Stimulated activated CD4-positive, alpha-beta T cell treated with anti-CD3 and anti-CD28 coated beads, Interleukin-1b, Interleukin-23, amount 100 ng/mL, for 4 hours (primary cell): ENCODE measurements at regions not wholly inside any gene's neighbourhood (a gene's known extent, or its start where the extent isn't known, plus 50 kb on each side); places are given as distances from the start of the nearest gene placed in this dataset.
A peak's percentile ranks its signal among the peaks of the same experiment; 100 is the strongest.
"Not testable (repeated sequence)": the region's sequence is repeated elsewhere in the genome, so short reads cannot be mapped to it uniquely, and the experiment has no call there.

Experiments used
- DNase-seq, 2 donors: peaks; one replicate each; pipeline ENCODE4 v3.0.0-alpha.2; 2020; ENCODE audit warnings: low read depth in 2 of 2

DNA sequence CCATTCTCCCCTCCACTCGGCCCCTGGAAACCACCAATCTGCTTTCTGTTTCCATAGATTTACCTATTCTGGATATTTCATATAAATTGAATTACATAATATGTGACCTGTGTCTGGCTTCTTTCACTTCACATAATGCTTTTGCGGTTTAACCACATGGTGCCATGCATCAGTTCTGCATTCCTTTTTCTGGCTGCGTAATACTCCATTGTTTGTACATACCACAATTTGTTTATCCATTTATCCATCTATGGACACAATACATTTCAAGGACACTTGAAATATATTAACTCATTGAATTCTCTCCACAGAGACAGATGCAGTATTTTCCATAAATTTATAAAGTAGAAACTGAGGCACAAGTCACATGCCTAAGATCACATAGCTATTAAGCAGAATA lies 110.3 kb upstream of the ETV6 start:
- DNase-seq = no peak

DNA sequence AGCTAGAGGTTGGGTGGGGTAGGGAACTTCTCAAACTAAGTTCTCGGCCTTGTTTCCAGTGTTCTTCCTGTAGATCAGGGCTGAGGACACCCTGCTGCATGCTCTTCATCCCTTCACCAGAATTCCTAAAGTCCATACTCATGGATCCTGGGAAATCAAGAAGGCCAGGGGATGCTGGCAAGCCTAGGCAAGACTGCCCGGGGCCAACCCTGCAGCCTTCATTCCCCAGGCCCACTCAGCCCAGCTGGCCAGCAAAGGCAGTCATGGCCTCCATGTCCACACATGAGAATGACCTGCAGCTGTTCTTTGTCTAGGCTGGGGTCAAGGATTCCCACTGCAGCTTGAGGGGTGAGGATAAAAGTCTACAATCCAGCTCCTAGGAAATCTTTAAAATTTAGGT lies 109.3 kb upstream of the ETV6 start:
- no peak for DNase-seq

DNA sequence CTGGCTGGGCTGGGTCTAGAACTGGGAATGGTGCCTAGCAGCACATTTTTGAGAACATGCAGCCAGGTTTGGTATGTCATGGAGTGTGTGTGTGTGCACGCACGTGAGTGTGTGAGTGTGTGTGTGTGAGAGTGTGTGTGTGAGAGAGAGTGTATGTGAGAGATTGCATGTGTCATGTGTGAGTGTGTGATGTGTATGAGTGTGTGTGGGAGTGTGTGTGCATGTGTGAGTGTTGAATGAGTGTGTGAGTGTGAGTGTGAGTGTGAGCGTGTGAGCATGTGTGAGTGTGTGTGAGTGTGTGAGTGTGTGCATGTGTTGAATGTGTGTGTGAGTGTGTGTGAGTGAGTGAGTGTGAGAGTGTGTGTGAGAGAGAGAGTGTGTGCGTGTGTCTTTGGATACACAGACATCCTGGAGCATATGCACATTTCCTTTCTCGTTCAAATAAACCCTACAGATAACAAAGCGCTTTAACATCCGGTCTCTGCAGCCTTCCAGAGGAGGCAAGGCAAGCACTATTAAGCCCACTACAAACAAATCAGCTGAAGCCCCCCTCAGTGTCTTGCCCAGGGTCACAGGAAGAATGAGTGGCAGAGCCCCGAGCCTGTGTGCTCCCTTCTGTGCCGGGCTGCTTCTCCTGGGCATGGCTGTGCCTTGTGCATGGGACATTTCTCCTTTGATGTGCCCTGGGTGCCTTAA lies 108.7 kb upstream of the ETV6 start:
- DNase-seq = no peak

DNA sequence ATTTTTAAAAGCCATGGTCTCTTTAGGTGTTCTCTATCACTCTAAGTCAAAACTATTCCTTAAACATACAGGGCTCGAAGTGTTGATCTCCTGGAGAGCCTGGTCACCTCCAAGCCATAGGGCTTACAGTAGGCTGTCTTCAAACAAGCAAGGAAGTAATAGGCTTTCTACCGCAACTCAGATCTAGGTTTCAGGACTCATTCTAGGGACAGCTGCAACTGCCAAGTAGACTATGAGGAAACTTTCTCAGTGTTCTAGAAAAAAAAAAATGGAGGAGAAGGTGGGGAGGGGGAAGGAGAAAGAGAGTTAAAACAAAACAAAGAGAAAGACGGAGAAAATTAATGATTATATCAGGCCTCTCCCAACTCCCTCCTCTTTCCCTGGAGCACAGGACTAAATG lies 106.9 kb upstream of the ETV6 start:
- DNase-seq = no peak

DNA sequence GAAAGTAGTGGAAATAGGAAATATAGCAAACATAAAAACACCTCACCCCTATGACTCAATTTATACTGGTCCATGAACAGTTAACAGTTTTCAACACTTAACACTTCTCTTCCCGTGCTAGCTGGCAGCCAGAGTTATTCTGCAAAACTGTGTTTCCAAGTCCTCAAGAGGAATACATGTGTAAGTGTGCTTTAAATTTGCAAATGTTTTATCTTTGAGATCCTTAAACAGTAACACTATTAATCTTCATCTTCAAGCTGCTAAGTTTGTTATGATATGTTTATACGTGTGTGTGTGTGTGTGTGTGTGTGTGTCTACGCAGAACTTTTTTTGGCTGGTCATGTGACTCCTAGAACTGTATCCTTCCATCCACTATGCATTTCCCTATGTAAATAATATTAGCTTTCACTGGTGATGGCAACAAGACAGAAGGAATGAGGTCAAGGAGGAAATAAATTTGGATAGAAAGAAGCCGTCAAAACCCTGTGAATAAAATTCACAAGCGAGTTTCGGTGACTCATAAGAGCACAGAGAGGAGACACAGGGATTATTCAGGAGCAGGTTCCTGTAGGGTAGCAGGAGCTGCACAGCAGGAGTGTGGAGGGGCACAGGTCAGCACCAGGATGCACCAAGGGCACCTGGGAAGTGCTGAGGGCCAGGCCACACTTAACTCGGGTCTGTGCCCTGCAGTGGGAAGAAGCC lies 105.9 kb upstream of the ETV6 start:
- no peak for DNase-seq

DNA sequence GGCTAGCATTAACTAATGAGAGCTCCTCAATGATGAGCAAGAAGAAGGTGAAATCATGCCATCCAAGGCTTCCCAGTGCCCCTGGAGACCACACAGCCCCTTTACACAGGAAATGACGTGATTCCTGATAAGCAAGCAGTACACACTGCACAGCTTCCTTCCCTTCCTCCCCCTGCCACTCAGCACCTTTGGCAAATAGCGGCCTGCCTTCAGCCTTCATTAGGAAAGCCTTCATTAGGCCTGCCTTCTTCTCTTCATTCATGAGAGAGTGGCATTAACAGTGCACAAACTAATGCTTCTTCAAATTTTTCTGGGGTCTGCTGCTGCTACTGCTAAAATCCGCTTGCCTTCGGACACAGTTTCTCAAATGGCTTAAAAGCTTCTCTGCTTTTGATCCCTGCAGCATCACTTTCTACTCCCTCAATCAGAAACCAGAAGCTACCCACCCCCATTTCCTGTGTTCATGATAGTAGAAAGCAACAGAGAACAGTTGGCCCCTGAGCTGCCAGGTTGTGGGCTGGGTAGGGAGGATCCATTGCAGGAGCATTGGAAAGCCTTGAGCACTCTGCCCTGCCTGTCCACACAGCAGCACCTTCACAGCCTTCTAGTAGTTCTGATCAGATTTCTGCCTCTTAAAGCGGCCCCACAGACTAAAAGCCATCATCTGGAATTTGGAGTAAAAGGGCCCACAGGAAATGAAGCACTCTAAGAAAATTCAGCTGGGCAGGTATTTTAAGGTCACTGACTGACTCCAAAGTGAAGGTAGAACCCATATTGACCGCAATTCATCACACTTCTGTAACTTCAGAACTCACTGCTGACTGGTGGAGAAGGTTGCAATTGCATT lies 103.8 kb upstream of the ETV6 start:
- peak in 1 of 2 donors; percentile 17 for DNase-seq

DNA sequence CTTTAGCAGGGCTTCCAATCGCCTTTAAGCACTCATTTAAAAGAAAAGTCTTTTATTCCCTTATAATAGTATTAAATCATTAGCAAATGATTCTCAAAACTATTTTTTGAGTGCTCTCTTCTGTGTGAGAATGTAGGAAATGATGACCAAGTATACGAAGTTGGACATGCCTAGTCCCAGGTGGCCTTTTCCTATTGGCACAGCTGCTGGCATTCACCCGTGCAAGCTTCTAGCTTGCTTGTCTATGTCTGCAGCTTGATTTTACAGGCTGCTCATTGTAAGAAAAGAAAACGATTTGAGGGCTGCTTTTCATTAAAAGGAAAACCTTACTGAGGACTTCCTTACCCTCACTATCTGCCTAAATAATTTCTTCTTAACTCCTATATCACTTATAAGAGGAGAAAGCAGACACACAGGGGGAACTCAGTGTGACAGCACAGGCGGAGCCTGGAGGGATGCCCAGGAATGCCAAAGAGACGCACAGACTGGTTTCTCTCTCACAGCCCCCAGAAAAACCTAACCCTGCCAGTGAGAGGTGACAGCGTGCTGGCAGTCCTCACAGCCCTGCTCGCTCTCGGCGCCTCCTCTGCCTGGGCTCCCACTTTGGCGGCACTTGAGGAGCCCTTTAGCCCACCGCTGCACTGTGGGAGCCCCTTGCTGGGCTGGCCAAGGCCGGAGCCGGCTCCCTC lies 102.7 kb upstream of the ETV6 start:
- not testable (repeated sequence) for DNase-seq

DNA sequence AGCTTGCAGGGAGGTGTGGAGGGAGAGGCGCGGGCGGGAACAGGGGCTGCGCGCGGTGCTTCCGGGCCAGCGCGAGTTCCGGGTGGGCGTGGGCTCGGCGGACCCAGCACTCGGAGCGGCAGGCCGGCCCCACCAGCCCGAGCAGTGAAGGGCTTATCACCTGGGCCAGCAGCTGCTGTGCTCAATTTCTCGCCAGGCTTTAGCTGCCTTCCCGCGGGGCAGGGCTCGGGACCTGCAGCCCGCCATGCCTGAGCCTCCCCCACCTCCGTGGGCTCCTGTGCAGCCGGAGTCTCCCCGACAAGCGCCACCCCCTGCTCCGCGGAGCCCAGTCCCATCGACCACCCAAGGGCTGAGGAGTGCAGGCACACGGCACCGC lies 102.2 kb upstream of the ETV6 start:
- DNase-seq = peak in 1 of 2 donors; percentile 11

DNA sequence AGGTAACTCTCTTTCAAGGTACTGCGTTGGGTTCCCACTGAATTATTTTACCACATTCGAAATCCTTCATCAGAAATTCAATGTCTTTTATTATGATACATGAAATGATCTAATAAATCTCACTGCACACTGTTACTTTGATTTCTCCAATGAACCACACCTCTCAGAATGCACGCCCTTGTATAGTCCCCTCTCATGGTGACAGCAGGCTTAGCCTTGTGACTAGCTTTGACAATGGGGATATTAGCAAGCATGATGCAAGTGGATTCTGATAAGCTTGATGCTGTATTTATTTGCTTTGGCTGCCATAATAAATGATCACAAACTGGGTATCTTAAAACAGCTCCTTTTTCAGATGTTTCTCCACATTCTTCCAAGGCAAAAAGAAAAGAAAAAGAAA lies 100.4 kb upstream of the ETV6 start:
- no peak for DNase-seq

DNA sequence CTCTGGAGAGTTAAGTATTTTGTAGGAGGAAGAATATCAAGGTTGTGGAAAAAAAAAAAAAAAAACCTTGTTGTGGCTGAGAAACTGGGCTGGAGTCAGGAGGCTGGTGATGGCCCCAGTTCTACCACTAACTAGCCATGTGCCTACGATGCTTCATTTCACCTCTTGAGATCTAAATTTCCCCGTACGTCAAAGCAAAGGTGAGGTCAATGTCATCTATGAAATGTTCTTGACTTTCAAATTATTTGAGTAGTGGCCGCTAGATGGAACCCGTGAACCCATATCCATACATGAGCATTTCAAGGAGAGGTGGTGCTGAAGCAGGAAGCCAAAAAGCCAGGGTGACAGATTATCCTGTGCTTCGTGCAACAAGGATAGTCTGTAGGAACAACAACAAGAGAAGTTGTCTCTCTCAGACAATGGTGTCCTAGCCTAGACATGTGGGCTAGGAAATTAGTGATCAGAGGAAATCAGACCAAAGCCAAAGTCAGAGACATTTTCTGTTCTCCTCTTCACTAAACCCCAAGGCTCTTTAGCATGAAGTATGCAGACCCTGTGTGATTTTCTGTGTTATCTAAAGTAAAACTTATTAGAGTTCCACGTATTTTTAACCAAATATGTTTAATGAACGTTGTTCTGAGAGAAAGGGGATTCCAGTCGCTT lies 95.5 kb upstream of the ETV6 start:
- DNase-seq = peak in 1 of 2 donors; percentile 34

DNA sequence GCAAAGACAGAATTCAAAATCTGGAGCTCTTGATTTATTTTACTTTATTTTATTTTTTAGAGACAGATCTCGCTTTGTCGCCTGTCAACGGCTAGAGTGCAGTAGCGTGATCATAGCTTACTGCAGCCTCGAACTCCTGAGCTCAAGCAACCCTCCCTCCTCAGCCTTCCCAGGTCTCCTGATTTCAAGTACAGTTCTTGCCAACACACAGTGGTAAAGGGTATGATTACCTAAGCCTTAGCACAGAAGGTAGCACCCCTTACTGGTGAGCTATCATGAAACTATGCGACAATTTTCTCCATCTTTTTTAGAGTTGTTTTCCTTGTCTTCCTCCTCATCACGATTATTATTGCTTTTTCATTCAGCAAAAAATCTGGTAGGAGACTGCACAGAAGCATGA lies 94.3 kb upstream of the ETV6 start:
- DNase-seq = no peak

DNA sequence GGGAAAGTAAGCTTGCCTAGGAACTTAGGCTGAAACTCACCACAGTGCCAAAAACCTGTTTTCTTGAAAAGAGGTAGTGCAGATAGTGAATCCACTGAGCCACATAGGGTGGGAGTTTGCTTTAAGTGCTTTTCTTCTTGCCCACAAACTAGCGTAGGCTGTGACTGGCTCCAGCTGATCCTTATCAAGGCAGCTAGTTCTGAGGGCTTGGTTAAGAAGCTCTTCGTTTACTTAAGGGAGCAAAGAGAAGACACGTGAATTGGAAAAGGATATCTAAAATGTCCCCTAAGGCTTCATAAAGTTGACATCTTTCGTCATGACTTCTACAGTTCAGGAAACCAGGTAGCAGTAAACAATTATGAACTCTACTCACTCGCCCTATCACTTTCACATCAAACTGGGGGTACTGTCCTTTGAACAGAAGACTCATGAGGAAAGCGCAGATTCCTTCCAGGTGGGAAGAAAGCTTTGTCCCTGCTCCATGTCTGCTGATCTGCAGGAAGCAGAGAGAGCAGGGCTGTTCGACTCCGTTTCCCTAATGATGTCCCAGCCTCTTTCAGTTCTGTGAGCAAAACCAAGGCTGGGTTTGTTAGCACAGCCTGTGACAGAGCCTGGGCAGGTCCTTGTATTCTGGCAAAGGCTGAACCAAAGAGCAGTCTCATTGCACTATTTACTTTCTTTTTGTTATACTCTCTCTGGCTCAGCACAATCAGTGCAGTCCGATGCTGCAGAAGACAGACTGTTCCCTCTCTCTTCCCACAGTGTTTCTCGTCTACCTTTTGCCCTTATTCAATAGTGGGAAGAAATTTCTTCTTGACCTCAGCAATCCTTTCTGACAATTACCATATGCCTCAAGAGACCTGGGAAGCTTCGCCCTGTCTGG lies 93.5 kb upstream of the ETV6 start:
- no peak for DNase-seq

DNA sequence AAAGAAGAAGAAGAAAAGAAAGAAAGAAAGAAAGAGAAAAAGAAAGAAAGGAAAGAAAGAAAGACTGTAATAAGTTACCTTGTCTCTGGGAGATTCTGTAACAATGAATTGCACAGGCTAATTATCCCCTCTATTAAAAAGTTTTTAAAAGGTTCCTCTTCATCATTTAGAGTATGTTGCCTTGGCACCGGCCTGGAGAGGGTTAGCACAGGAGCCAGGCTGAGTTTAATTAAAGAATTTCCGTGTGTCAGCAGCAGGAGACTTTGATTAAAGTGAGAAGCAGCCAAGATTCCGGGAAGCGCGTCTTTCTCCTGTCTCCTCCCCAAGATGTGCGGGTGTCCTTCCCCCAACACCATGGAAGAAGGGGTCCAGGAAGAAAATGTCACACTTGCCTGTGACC lies 92.8 kb upstream of the ETV6 start:
- DNase-seq = no peak

DNA sequence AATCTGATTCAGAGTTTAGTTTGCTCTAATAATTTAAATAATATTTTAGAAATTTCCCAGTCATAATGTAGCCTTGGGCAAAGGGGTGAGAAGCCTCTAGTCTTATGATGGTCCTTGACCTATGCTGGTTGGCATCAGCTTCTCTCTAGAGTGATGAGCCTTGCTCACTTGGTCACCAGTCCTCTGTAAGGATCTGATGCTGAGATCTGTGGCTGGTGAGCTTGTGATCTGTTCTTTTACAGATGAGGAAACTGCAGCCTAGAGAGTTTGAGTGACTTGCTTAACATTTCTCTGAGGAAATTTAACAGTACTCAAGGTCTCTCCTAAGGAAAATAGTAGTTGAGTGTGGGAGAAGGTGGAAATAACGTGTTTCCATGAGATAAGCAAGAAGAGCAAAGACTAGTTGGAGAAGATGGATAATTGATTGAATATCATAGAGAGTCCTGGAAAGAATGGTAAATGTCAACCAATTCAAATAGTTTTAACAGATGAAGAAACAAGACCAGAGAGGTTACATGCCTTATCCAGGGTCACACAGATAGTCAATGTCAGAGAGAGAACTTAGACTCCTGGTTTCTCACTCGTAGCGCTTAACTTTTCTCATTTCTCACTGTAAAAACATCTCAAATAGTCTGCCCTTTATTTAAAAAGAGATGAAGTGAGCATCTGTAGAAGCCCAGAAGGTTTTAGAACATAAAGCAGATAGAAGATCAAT lies 89.7 kb upstream of the ETV6 start:
- DNase-seq = no peak

DNA sequence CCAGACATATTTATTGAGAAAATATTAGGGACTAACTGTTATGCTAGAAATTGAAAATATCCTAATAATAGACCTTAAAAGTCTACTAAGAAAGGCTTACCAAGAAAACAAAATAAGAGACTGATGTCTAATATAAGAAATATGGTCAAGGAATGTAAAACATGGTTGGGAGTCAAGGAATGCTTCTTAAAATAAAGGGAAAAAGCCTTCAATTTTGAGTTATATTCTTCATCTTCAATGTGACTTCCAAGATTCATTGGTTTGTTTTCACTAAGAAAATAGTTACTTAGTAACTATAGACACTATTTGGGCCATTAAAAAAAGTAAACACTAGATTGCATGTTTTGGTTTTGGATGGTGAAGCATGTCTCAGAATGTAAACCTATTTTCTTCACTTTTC lies 88.1 kb upstream of the ETV6 start:
- DNase-seq = no peak

DNA sequence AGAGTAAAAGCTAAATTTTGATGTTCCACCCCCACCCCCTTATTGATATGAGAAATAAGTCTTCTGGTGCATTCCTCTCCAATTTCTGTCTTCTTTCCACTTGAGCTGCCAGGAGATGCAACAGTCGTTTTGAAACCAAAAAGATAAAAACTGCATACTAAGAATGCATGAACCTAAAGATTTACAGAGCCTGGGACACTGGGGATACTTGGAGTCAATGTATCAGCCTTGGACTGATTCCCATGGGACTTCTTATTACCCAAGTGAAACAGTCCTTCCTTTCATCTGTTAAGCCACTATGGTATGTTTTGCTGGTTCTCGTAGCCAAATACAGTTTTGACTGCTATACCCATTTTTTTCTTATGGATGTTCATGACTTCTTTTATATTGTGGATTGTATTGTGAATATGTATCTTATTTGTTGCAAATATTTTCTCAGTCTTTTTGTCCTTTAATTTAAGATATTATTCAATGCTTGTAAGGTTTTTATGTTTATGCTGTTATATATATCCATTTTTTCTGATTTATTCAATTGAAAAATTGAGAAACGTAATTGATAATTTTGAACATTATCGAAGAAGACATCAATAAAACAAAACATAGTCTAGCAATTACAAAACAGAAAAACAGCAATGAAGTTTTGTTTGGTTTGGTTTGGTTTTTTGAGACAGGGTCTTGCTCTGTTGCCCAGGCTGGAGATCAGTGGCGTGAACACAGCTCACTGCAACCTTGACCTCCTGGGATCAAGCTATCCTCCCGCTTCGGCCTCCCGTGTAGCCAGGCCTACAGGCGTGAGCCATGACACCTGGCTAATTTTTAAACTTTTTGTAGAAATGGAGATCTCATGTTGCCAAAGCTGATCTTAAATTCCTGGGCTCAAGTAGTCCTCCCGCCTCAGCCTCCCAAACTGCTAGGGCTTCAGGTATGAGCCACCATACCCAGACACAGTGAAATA lies 85.4 kb upstream of the ETV6 start:
- DNase-seq = no peak

DNA sequence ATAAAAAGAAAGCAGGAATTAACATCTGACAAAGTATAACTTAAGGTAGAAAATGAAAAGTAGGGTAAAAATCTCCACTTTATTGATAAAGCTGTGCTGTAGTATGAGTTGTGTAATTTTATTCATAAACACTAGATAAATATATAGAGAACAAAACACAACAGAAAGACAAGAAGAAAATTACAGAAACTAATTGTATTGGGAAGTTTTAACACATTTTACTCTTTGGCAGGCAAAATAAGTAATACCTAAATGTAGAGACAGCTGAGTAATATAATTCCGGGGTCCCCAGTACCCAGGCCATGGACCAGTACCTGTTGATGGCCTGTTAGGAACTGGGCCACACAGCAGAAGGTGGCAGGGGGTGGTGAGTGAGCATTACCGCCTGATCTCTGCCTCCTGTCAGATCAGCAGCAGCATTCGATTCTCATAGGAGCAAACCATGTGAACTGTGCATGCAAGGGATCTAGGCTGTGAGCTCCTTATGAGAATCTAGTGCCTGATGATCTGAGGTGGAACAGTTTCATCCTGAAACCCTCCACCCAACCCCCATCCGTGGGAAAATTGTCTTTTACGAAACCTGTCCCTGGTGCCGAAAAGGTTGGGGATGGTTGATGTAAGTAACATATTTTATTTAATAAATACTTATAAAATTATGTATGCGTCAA lies 84.4 kb upstream of the ETV6 start:
- DNase-seq = no peak

DNA sequence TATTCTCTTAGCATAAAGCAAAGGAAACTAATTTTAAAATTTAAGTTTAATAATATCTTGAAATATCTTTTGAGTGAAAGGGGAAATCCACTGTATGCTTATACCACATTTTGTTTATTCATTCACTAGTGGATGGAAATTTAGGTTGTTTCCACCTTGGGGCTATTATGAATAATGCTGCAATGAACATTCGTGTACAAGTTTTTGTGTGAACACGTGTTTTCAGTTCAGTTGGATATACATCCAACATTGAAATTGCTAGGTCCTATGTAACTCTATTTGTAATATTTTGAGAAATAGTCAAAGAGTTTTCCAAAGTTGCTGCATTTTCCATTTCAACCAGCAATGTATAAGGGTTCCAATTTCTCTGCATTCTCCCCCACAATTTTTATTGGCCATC lies 83.7 kb upstream of the ETV6 start:
- no peak for DNase-seq
